WTC11 (cell line): ENCODE measurements at regions not wholly inside any gene's neighbourhood (a gene's known extent, or its start where the extent isn't known, plus 50 kb on each side); places are given as distances from the start of the nearest gene placed in this dataset.
"Not testable (repeated sequence)": the region's sequence is repeated elsewhere in the genome, so short reads cannot be mapped to it uniquely, and the experiment has no call there.

Source experiments
- ATAC-seq: fragments of 200-7000 bp; cut with Tn5 transposase; 2 replicates; pipeline ENCODE4 v1.10.0; 2021; ENCODE audit warnings: mild to moderate bottlenecking, moderate library complexity
- CTCF ChIA-PET: fragments of 300-600 bp; sonication (Branson Sonifier 250); formaldehyde crosslinking; loops from one replicate; lab custom pipeline; 2021; ENCODE audit warnings: antibody characterized with exemption; lab: Charles Lee
- POLR2A ChIA-PET: fragments of 350-600 bp; sonication (Branson Sonifier 250); formaldehyde crosslinking; loops from one replicate; lab custom pipeline; 2021; ENCODE audit warnings: antibody characterized with exemption; lab: Charles Lee
- DNase-seq: peaks from one replicate; pipeline ENCODE4 v3.0.0; 2021; ENCODE audit warnings: low spot score
- H3K27ac Mint-ChIP-seq: 2 replicates; pipeline ENCODE4 v1.8.0; 2021; ENCODE audit warnings: mixed read lengths
- H3K27me3 Mint-ChIP-seq: 2 replicates; pipeline ENCODE4 v1.8.0; 2021; ENCODE audit warnings: low read depth, mild to moderate bottlenecking, moderate library complexity, mixed read lengths
- H3K36me3 Mint-ChIP-seq: 2 replicates; pipeline ENCODE4 v1.8.0; 2021; ENCODE audit warnings: mixed read lengths
- H3K4me1 Mint-ChIP-seq: 2 replicates; pipeline ENCODE4 v1.8.0; 2022; ENCODE audit warnings: mixed read lengths
- H3K4me3 Mint-ChIP-seq: 2 replicates; pipeline ENCODE4 v1.8.0; 2021; ENCODE audit warnings: mild to moderate bottlenecking, moderate library complexity, mixed read lengths
- H3K9me3 Mint-ChIP-seq: 2 replicates; pipeline ENCODE4 v1.8.0; 2021; ENCODE audit warnings: mixed read lengths
- CREM ChIP-seq: sonication (generic); formaldehyde crosslinking; IDR thresholded peaks from 2 replicates; pipeline ENCODE4 v1.8.1; 2022; ENCODE audit warnings: mild to moderate bottlenecking, missing genetic modification reagents, moderate library complexity
- ESRRA ChIP-seq: sonication (generic); formaldehyde crosslinking; IDR thresholded peaks from 2 replicates; pipeline ENCODE4 v1.8.1; 2022; ENCODE audit warnings: mild to moderate bottlenecking, missing genetic modification reagents, borderline replicate concordance
- JUN ChIP-seq: sonication (generic); formaldehyde crosslinking; IDR thresholded peaks from 2 replicates; pipeline ENCODE4 v1.8.0; 2023; ENCODE audit warnings: mild to moderate bottlenecking, missing genetic modification reagents
- NFYB ChIP-seq: sonication (generic); formaldehyde crosslinking; conservative IDR thresholded peaks from 2 replicates; pipeline ENCODE4 v1.8.0; 2022; ENCODE audit warnings: low read depth, missing genetic modification reagents
- NR1H2 ChIP-seq: sonication (generic); formaldehyde crosslinking; IDR thresholded peaks from 2 replicates; pipeline ENCODE4 v1.9.0; 2021; ENCODE audit warnings: mild to moderate bottlenecking, moderate library complexity, missing genetic modification reagents
- RORB ChIP-seq: fragments of 250-450 bp; sonication (Bioruptor Pico); IDR thresholded peaks from 2 replicates; pipeline ENCODE4 v1.9.0; 2021; ENCODE audit warnings: mild to moderate bottlenecking
- SOX15 ChIP-seq: fragments of 250-450 bp; sonication (Bioruptor Pico); IDR thresholded peaks from 2 replicates; pipeline ENCODE4 v1.9.0; 2021; ENCODE audit warnings: mild to moderate bottlenecking
- TEAD1 ChIP-seq: sonication (generic); formaldehyde crosslinking; IDR thresholded peaks from 2 replicates; pipeline ENCODE4 v1.8.0; 2022; ENCODE audit warnings: mild to moderate bottlenecking, missing genetic modification reagents
- ZNF121 ChIP-seq: sonication (generic); formaldehyde crosslinking; IDR thresholded peaks from 2 replicates; pipeline ENCODE4 v1.8.0; 2023; ENCODE audit warnings: missing genetic modification reagents
- ZNF317 ChIP-seq: sonication (generic); formaldehyde crosslinking; IDR thresholded peaks from 2 replicates; pipeline ENCODE4 v1.8.1; 2023; ENCODE audit warnings: low read depth, mild to moderate bottlenecking, moderate library complexity, missing genetic modification reagents, borderline replicate concordance
- ZNF396 ChIP-seq: fragments of 250-450 bp; sonication (Bioruptor Pico); IDR thresholded peaks from 2 replicates; pipeline ENCODE4 v1.8.0; 2021; ENCODE audit warnings: mild to moderate bottlenecking, moderate library complexity, borderline replicate concordance
- ZNF423 ChIP-seq: fragments of 250-450 bp; sonication (Bioruptor Pico); IDR thresholded peaks from 2 replicates; pipeline ENCODE4 v2.1.2; 2022; ENCODE audit warnings: mild to moderate bottlenecking, moderate library complexity
- ZNF671 ChIP-seq: fragments of 250-450 bp; sonication (Bioruptor Pico); IDR thresholded peaks from 2 replicates; pipeline ENCODE4 v1.8.0; 2021; ENCODE audit warnings: mild to moderate bottlenecking
- TF ChIP-seq, protein P1 (sequence below): sonication (generic); formaldehyde crosslinking; IDR thresholded peaks from 2 replicates; pipeline ENCODE4 v1.8.0; 2023; ENCODE audit warnings: missing genetic modification reagents, mild to moderate bottlenecking, borderline replicate concordance
- TF ChIP-seq, protein P2 (sequence below): sonication (generic); formaldehyde crosslinking; IDR thresholded peaks from 2 replicates; pipeline ENCODE4 v1.8.0; 2022; ENCODE audit warnings: mild to moderate bottlenecking, missing genetic modification reagents
- TF ChIP-seq, protein P3 (sequence below): sonication (generic); formaldehyde crosslinking; IDR thresholded peaks from 2 replicates; pipeline ENCODE4 v1.8.1; 2023; ENCODE audit warnings: mild to moderate bottlenecking, missing genetic modification reagents
- TF ChIP-seq, protein P4 (sequence below): sonication (generic); formaldehyde crosslinking; IDR thresholded peaks from 2 replicates; pipeline ENCODE4 v1.8.0; 2023; ENCODE audit warnings: mild to moderate bottlenecking, missing genetic modification reagents
- TF ChIP-seq, protein P5 (sequence below): sonication (generic); formaldehyde crosslinking; IDR thresholded peaks from 2 replicates; pipeline ENCODE4 v1.8.1; 2023; ENCODE audit warnings: mild to moderate bottlenecking, missing genetic modification reagents
- TF ChIP-seq, protein P6 (sequence below): sonication (generic); formaldehyde crosslinking; IDR thresholded peaks from 2 replicates; pipeline ENCODE4 v1.8.0; 2022; ENCODE audit warnings: mild to moderate bottlenecking, missing genetic modification reagents

DNA sequence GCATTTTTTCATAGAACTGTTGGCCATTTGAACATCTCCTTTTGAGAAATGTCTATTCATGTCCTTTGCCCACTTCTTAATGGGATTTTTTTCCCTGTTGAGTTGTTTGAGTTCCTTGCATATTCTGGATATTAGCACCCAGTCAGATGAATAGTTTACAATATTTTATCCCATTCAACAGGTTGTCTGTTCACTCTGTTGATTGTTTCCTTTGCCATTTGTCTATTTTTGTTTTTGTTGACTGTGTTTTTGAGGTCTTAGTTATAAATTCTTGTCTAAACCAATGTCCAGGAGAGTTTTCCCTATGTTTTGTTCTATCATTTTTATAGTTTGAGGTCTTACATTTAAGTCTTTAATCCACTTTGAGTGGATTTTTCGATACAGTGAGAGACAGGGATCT is 139.0 kb upstream of the TNPO1 start:
- peaks cover 3% of the 10 kb centered on the region; the same call in 1 of the 2 replicates for H3K36me3 Mint-ChIP-seq
- POLR2A ChIA-PET, result no interaction called here
- H3K4me1 Mint-ChIP-seq, result no peaks in the 10 kb centered on the region
- H3K9me3 Mint-ChIP-seq, result peaks cover 41% of the 10 kb centered on the region
- H3K4me3 Mint-ChIP-seq, result no peak overlapping the region
- H3K27me3 Mint-ChIP-seq, result no peaks in the 10 kb centered on the region; the same call in 1 of the 2 replicates
- DNase-seq (no peak), ATAC-seq (no peak)
- CTCF ChIA-PET, result no interaction called here
- H3K27ac Mint-ChIP-seq, result no peak overlapping the region
- TF ChIP-seq ESRRA (CRISPR knock-in tag), result no peak
- TF ChIP-seq CREM, result no peak
- no peak for TF ChIP-seq ZNF396
- TF ChIP-seq, protein P1, sequence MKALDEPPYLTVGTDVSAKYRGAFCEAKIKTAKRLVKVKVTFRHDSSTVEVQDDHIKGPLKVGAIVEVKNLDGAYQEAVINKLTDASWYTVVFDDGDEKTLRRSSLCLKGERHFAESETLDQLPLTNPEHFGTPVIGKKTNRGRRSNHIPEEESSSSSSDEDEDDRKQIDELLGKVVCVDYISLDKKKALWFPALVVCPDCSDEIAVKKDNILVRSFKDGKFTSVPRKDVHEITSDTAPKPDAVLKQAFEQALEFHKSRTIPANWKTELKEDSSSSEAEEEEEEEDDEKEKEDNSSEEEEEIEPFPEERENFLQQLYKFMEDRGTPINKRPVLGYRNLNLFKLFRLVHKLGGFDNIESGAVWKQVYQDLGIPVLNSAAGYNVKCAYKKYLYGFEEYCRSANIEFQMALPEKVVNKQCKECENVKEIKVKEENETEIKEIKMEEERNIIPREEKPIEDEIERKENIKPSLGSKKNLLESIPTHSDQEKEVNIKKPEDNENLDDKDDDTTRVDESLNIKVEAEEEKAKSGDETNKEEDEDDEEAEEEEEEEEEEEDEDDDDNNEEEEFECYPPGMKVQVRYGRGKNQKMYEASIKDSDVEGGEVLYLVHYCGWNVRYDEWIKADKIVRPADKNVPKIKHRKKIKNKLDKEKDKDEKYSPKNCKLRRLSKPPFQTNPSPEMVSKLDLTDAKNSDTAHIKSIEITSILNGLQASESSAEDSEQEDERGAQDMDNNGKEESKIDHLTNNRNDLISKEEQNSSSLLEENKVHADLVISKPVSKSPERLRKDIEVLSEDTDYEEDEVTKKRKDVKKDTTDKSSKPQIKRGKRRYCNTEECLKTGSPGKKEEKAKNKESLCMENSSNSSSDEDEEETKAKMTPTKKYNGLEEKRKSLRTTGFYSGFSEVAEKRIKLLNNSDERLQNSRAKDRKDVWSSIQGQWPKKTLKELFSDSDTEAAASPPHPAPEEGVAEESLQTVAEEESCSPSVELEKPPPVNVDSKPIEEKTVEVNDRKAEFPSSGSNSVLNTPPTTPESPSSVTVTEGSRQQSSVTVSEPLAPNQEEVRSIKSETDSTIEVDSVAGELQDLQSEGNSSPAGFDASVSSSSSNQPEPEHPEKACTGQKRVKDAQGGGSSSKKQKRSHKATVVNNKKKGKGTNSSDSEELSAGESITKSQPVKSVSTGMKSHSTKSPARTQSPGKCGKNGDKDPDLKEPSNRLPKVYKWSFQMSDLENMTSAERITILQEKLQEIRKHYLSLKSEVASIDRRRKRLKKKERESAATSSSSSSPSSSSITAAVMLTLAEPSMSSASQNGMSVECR (CRISPR knock-in tag), result no peak
- TF ChIP-seq ZNF423 (CRISPR knock-in tag), result no peak
- TF ChIP-seq, protein P2, sequence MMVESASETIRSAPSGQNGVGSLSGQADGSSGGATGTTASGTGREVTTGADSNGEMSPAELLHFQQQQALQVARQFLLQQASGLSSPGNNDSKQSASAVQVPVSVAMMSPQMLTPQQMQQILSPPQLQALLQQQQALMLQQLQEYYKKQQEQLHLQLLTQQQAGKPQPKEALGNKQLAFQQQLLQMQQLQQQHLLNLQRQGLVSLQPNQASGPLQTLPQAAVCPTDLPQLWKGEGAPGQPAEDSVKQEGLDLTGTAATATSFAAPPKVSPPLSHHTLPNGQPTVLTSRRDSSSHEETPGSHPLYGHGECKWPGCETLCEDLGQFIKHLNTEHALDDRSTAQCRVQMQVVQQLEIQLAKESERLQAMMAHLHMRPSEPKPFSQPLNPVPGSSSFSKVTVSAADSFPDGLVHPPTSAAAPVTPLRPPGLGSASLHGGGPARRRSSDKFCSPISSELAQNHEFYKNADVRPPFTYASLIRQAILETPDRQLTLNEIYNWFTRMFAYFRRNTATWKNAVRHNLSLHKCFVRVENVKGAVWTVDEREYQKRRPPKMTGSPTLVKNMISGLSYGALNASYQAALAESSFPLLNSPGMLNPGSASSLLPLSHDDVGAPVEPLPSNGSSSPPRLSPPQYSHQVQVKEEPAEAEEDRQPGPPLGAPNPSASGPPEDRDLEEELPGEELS (CRISPR knock-in tag), result no peak
- no peak for TF ChIP-seq NR1H2 (CRISPR knock-in tag)
- no peak for TF ChIP-seq NFYB (CRISPR knock-in tag)
- TF ChIP-seq, protein P3, sequence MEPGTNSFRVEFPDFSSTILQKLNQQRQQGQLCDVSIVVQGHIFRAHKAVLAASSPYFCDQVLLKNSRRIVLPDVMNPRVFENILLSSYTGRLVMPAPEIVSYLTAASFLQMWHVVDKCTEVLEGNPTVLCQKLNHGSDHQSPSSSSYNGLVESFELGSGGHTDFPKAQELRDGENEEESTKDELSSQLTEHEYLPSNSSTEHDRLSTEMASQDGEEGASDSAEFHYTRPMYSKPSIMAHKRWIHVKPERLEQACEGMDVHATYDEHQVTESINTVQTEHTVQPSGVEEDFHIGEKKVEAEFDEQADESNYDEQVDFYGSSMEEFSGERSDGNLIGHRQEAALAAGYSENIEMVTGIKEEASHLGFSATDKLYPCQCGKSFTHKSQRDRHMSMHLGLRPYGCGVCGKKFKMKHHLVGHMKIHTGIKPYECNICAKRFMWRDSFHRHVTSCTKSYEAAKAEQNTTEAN (CRISPR knock-in tag), result no peak
- TF ChIP-seq RORB (CRISPR knock-in tag), result no peak
- no peak for TF ChIP-seq ZNF317
- no peak for TF ChIP-seq ZNF671 (CRISPR knock-in tag)
- TF ChIP-seq, protein P4, sequence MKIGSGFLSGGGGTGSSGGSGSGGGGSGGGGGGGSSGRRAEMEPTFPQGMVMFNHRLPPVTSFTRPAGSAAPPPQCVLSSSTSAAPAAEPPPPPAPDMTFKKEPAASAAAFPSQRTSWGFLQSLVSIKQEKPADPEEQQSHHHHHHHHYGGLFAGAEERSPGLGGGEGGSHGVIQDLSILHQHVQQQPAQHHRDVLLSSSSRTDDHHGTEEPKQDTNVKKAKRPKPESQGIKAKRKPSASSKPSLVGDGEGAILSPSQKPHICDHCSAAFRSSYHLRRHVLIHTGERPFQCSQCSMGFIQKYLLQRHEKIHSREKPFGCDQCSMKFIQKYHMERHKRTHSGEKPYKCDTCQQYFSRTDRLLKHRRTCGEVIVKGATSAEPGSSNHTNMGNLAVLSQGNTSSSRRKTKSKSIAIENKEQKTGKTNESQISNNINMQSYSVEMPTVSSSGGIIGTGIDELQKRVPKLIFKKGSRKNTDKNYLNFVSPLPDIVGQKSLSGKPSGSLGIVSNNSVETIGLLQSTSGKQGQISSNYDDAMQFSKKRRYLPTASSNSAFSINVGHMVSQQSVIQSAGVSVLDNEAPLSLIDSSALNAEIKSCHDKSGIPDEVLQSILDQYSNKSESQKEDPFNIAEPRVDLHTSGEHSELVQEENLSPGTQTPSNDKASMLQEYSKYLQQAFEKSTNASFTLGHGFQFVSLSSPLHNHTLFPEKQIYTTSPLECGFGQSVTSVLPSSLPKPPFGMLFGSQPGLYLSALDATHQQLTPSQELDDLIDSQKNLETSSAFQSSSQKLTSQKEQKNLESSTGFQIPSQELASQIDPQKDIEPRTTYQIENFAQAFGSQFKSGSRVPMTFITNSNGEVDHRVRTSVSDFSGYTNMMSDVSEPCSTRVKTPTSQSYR (CRISPR knock-in tag), result no peak

DNA sequence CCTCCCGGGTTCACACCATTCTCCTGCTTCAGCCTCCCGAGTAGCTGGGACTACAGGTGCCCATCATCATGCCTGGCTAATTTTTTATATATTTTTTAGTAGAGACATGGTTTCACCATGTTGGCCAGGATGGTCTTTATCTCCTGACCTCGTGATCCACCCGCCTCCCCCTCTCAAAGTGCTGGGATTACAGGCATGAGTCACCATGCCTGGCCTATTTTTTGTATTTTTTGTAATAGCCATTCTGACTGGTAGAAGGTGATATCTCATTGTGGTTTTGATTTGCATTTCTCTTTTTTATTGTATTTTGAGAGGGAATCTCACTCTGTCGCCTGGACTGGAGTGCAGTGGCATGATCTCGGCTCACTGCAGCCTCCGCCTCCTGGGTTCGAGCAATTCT is 139.6 kb upstream of the TNPO1 start:
- CTCF ChIA-PET, H3K36me3 Mint-ChIP-seq, DNase-seq, ATAC-seq, H3K4me1 Mint-ChIP-seq, H3K27ac Mint-ChIP-seq, H3K27me3 Mint-ChIP-seq, H3K4me3 Mint-ChIP-seq, POLR2A ChIA-PET: not testable (repeated sequence)
- H3K9me3 Mint-ChIP-seq, result peaks cover 35% of the 10 kb centered on the region

DNA sequence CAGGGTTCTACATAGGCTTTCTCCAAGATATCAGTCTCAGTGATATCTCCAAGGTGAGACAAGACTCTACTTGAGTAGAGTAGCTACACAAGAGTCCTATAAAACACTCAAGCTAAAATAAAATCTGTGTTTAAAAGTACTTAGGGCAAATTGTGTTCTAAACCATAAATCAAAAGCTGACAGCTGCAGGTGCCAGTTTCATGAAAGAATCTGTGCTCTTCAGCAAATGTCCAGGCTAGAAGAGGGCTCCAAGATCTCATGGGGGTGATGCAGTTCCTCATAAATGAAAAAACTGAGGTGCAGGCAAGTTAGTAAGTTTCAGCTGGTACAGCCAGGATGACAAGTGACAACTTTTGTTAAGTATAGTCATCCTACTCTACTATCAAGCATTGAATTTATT is 142.8 kb upstream of the TNPO1 start:
- DNase-seq (no peak), ATAC-seq (no peak)
- Mint-ChIP-seq H3K9me3 (peaks cover 23% of the 10 kb centered on the region), H3K4me3 (no peak overlapping the region), H3K27ac (no peak overlapping the region), H3K27me3 (peaks cover 4% of the 10 kb centered on the region; the same call in 1 of the 2 replicates), H3K4me1 (no peaks in the 10 kb centered on the region), H3K36me3 (no peaks in the 10 kb centered on the region)
- CTCF ChIA-PET, result no interaction called here
- POLR2A ChIA-PET, result no interaction called here
- TF ChIP-seq, protein P3 (CRISPR knock-in tag), result no peak
- TF ChIP-seq JUN (CRISPR knock-in tag), result no peak
- no peak for TF ChIP-seq SOX15 (CRISPR knock-in tag)
- TF ChIP-seq TEAD1 (CRISPR knock-in tag), result no peak
- no peak for TF ChIP-seq ZNF396
- TF ChIP-seq, protein P5, sequence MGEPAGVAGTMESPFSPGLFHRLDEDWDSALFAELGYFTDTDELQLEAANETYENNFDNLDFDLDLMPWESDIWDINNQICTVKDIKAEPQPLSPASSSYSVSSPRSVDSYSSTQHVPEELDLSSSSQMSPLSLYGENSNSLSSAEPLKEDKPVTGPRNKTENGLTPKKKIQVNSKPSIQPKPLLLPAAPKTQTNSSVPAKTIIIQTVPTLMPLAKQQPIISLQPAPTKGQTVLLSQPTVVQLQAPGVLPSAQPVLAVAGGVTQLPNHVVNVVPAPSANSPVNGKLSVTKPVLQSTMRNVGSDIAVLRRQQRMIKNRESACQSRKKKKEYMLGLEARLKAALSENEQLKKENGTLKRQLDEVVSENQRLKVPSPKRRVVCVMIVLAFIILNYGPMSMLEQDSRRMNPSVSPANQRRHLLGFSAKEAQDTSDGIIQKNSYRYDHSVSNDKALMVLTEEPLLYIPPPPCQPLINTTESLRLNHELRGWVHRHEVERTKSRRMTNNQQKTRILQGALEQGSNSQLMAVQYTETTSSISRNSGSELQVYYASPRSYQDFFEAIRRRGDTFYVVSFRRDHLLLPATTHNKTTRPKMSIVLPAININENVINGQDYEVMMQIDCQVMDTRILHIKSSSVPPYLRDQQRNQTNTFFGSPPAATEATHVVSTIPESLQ (CRISPR knock-in tag), result no peak
- TF ChIP-seq, protein P6, sequence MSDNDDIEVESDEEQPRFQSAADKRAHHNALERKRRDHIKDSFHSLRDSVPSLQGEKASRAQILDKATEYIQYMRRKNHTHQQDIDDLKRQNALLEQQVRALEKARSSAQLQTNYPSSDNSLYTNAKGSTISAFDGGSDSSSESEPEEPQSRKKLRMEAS (CRISPR knock-in tag), result no peak
- TF ChIP-seq ZNF121 (CRISPR knock-in tag), result no peak
